Tibial nerve (tissue), 4 donors: ENCODE measurements at regions not wholly inside any gene's neighbourhood (a gene's known extent, or its start where the extent isn't known, plus 50 kb on each side); places are given as distances from the start of the nearest gene placed in this dataset.

Experiments
- CTCF ChIP-seq, 5 experiments: fragments of 200-600 bp in 3 of 5; fragments of 450-650 bp in 2 of 5; sonication (generic) in 3 of 5; IDR thresholded peaks; one replicate each; pipeline ENCODE4 v1.5.1; 2016 to 2019; ENCODE audit warnings: antibody characterized with exemption in 5 of 5, mild to moderate bottlenecking in 3 of 5, moderate library complexity in 2 of 5
- EP300 ChIP-seq, 2 donors: sonication (generic); formaldehyde crosslinking; IDR thresholded peaks; one replicate each; pipeline ENCODE4 v1.6.1; 2017; ENCODE audit warnings: antibody characterized with exemption in 2 of 2, mild to moderate bottlenecking in 1 of 2

DNA sequence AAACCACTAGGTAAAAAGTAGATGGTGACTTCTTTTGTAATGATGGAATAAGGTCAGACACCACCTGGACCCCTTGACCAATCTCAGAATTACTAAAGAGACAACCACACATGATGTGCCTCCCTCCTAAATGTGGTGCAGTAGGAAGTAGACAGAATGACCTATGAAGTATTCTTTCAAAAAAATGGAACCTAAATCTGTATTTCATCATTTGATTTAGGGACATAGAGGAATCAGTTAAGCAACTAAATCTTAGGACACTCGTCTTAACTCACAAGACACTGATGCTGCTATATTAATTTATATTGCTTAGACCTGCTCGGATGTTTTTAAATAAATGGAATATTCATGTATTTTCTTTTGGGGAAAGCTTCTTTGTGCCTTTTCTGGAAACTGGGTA lies 80.9 kb upstream of the IRF2BP2 start:
- TF ChIP-seq CTCF (IDR thresholded peaks at IDR 0.05) (no peak), EP300 (IDR thresholded peaks at IDR 0.05) (no peak)
